Upper lobe of right lung (tissue), 1 donor: ENCODE measurements at regions not wholly inside any gene's neighbourhood (a gene's known extent, or its start where the extent isn't known, plus 50 kb on each side); places are given as distances from the start of the nearest gene placed in this dataset.
A peak's percentile ranks its signal among the peaks of the same experiment; 100 is the strongest.

ENCODE experiments used
- ATAC-seq: fragments of 200-7000 bp; cut with Tn5 transposase; one replicate; pipeline ENCODE4 v1.9.1; 2020; ENCODE audit warnings: mild to moderate bottlenecking, moderate library complexity
- DNase-seq: peaks from one replicate; pipeline ENCODE4 v3.0.0-alpha.2; 2020
- H3K27ac ChIP-seq: fragments of 200-600 bp; one replicate; pipeline ENCODE4 v1.8.0; 2022
- H3K27me3 ChIP-seq: fragments of 200-600 bp; one replicate; pipeline ENCODE4 v1.8.0; 2022; ENCODE audit warnings: mild to moderate bottlenecking
- H3K36me3 ChIP-seq: fragments of 200-600 bp; one replicate; pipeline ENCODE4 v1.8.0; 2022
- H3K4me1 ChIP-seq: fragments of 200-600 bp; one replicate; pipeline ENCODE4 v1.8.0; 2022
- H3K4me3 ChIP-seq: fragments of 200-600 bp; one replicate; pipeline ENCODE4 v1.8.0; 2022; ENCODE audit warnings: mild to moderate bottlenecking
- H3K9me3 ChIP-seq: fragments of 200-600 bp; one replicate; pipeline ENCODE4 v1.8.0; 2022
- intact Hi-C: fragments of 100-400 bp; cut with DNase I; formaldehyde crosslinking; loops from one replicate; pipeline ENCODE4 v1.11.0; 2022
- TF ChIP-seq, protein P1 (sequence below): fragments of 200-600 bp; IDR thresholded peaks from one replicate; pipeline ENCODE4 v1.8.0; 2022; ENCODE audit warnings: antibody characterized with exemption
- donor health status: DM: no; HTN: yes; CAD: no; lungs with severe emphysema.

DNA sequence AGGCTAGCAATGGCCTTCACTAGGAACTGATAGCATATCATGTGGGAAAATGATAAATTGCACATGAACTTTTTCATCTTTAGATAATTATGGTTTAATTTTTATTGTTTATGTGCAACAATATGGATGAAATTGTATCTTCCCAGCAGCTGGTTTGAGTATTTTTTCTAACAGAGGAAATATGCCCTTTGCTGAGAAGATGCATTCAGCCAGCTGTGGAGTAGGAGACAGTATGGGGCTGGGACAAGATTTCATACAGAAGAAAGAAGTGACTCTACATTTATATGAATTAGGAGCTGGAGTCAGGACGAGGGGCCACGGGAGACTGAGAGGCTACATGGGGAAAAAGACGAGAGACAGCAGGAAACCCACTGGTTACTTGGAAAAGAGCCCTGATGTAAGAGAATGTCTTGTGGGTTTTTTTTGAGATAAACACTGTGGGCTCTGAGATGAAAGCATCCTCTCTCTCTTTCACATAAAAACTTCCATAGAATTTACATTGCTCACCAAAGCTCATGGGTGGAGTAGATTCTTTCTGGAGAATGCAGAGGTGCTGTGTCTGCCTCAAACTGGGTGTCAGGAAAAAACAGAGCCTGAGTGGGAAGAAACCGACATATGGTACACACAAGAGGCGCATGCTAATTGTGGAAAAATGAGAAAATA, 115.2 kb upstream of the PDZRN3 start:
- ATAC-seq: no peak
- intact Hi-C loops: no loop called here
- no peaks in the 10 kb centered on the region for H3K27me3 ChIP-seq
- no peak overlapping the region for H3K4me3 ChIP-seq
- H3K36me3 ChIP-seq: no peaks in the 10 kb centered on the region
- TF ChIP-seq, protein P1, sequence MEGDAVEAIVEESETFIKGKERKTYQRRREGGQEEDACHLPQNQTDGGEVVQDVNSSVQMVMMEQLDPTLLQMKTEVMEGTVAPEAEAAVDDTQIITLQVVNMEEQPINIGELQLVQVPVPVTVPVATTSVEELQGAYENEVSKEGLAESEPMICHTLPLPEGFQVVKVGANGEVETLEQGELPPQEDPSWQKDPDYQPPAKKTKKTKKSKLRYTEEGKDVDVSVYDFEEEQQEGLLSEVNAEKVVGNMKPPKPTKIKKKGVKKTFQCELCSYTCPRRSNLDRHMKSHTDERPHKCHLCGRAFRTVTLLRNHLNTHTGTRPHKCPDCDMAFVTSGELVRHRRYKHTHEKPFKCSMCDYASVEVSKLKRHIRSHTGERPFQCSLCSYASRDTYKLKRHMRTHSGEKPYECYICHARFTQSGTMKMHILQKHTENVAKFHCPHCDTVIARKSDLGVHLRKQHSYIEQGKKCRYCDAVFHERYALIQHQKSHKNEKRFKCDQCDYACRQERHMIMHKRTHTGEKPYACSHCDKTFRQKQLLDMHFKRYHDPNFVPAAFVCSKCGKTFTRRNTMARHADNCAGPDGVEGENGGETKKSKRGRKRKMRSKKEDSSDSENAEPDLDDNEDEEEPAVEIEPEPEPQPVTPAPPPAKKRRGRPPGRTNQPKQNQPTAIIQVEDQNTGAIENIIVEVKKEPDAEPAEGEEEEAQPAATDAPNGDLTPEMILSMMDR: no peak
- H3K9me3 ChIP-seq: no peaks in the 10 kb centered on the region
- no peak overlapping the region for H3K27ac ChIP-seq
- no peak for DNase-seq
- H3K4me1 ChIP-seq: peaks cover 7% of the 10 kb centered on the region

DNA sequence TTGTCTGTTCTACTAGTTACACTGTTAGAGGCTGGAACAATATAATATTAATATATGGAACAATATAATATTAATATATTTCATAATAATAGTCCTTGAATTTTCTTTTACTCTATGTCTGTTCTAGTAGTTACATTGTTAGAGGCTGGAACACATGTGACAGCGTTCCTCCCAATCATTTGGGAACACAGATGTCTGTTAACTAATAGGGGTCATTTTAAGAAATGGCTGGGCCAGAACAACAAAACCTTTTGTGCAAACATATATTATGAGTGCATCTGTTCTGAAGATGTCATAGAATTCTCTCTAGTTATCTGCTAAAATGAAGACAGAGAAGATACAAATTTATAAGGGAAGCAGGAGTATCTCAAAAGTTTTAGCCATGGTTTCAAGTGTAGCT, 114.0 kb upstream of the PDZRN3 start:
- intact Hi-C loops: no loop called here
- ATAC-seq (no peak), DNase-seq (no peak)
- H3K9me3 ChIP-seq: no peaks in the 10 kb centered on the region
- peaks cover under 1% of the 10 kb centered on the region for H3K4me1 ChIP-seq
- no peaks in the 10 kb centered on the region for H3K36me3 ChIP-seq
- no peaks in the 10 kb centered on the region for H3K27me3 ChIP-seq
- H3K27ac ChIP-seq: no peak overlapping the region
- TF ChIP-seq, protein P1: no peak
- no peak overlapping the region for H3K4me3 ChIP-seq

DNA sequence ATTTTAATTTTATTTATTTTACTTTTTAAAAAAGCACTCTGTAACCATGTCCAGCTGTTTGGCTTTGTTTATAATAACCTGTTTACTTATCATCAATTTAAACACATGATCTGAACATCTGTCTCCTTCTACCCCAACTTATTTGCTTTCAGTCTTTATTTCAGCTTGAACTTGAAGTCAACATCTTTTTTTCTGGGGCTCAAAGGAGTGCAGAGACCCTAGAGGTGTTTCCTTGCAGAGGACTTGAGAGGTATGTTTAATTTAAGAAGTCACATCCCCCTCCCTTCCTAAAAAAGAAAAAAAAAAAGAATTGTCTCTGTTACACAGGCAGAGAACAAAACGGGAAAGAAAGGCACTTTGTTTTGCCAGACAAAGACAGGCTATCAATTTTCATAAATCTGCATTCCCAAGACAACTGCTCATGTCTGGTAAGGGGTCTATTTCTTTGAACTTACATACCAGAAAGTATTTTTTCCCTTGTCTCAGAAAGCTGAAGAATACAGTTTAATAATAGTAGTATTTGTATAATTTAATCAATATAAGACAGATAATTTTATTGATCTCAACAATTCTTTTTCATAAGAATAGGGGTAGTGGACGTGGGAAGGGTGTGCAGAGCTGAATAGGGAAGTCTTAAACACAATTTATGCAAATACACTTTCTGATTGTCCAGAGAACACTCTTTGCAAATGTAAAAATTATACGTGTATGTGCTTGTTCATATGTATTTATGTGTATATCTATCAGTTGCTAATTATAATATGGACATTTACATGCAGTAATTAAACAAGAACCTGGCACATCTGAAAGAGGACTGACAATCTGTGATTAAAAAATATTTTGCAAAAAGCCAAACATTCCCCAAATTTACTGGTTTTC, 109.7 kb upstream of the PDZRN3 start:
- TF ChIP-seq, protein P1: no peak
- Histone ChIP-seq H3K27ac (no peak overlapping the region), H3K27me3 (no peaks in the 10 kb centered on the region), H3K4me1 (no peaks in the 10 kb centered on the region), H3K36me3 (no peaks in the 10 kb centered on the region), H3K9me3 (no peaks in the 10 kb centered on the region), H3K4me3 (no peak overlapping the region)
- ATAC-seq: no peak
- intact Hi-C loops: no loop called here
- no peak for DNase-seq

DNA sequence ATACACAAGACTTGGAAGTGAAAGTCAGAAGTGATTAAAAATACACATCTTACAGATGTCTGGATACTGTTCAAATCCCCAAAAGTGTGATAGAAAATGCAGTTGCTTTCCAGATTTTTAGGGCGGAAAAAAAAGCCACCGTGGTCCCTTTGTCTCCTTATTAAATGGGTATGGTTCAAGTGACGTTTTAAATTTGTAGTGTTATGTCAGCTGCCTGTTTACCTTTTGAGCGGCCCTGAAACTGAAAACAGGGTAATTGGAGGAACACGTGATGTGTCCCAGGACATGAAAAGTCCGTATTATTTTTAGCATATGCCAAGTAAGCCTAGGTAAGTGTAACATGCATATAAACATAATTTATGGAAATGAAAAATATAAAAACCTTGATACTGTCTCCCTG, 109.0 kb upstream of the PDZRN3 start:
- DNase-seq: no peak
- ATAC-seq: no peak
- no peak overlapping the region for H3K4me3 ChIP-seq
- TF ChIP-seq, protein P1: no peak
- intact Hi-C loops: no loop called here
- no peak overlapping the region for H3K27ac ChIP-seq
- H3K27me3 ChIP-seq: no peaks in the 10 kb centered on the region
- no peaks in the 10 kb centered on the region for H3K9me3 ChIP-seq
- no peaks in the 10 kb centered on the region for H3K36me3 ChIP-seq
- peaks cover under 1% of the 10 kb centered on the region for H3K4me1 ChIP-seq

DNA sequence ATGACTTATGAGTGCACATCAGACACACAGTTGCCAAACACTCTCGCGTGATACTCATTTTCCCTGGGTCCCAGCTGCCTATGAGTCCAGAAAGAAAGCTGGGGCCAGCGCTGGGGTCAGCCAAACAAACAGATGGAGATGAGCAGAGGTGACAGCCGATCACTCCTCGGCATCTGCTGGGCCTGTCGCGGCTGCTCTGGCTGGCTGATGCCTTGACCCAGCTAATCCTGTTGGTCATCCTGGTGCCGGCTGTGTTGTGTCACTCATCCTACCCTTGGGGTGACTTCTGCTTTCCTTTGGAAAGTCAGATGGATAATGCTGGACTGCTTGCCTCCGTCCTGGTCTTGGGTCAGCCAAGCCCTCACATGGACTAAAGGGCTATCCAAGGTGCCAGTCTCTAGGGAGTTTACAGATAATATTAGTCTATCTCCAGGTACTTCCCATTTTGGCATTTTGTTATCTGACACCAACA, 105.3 kb upstream of the PDZRN3 start:
- no peak overlapping the region for H3K4me3 ChIP-seq
- intact Hi-C loops: no loop called here
- no peaks in the 10 kb centered on the region for H3K9me3 ChIP-seq
- DNase-seq: peak; percentile 69
- H3K36me3 ChIP-seq: no peaks in the 10 kb centered on the region
- H3K27me3 ChIP-seq: no peaks in the 10 kb centered on the region
- peaks cover 14% of the 10 kb centered on the region for H3K4me1 ChIP-seq
- TF ChIP-seq, protein P1: no peak
- ATAC-seq: peak; percentile 77
- H3K27ac ChIP-seq: no peak overlapping the region
